ENCODE measurements at regions not wholly inside any gene's neighbourhood (a gene's known extent, or its start where the extent isn't known, plus 50 kb on each side); places are given as distances from the start of the nearest gene placed in this dataset.

GRCh38 chr4:129246910-129247461 lies 151.0 kb downstream of the C4orf33 start:
- WGBS, 2 donors = 62 to 68% methylated on average over 15 of the region's 15 CpGs
- H3K9me3 ChIP-seq = no peaks in the 10 kb centered on the region
- no peak overlapping the region for H3K27ac ChIP-seq
- no peaks in the 10 kb centered on the region for H3K4me1 ChIP-seq
- no peaks in the 10 kb centered on the region for H3K27me3 ChIP-seq
- intact Hi-C loops (cut with DNase I; ENCODE audit: low total_unique reads) = no loop called here
- no peak overlapping the region for H3K4me3 ChIP-seq
- H3K36me3 ChIP-seq (ENCODE audit: low read depth, missing control alignments) = no peaks in the 10 kb centered on the region
- no peak for TF ChIP-seq POLR2A (IDR thresholded peaks at IDR 0.05)
- no peak for TF ChIP-seq CTCF (IDR thresholded peaks at IDR 0.05)
- no peak for DNase-seq

- DNase-seq = no peak
- H3K9me3 ChIP-seq = no peaks in the 10 kb centered on the region
- no peak overlapping the region for H3K27ac ChIP-seq
- 71 to 88% methylated on average over 1 of the region's 1 CpG for WGBS, 2 donors
- H3K4me3 ChIP-seq = no peak overlapping the region
- no peak for TF ChIP-seq POLR2A (IDR thresholded peaks at IDR 0.05)
- TF ChIP-seq CTCF (IDR thresholded peaks at IDR 0.05) = no peak
- H3K4me1 ChIP-seq = no peaks in the 10 kb centered on the region
- H3K36me3 ChIP-seq (ENCODE audit: low read depth, missing control alignments) = no peaks in the 10 kb centered on the region
- H3K27me3 ChIP-seq = no peaks in the 10 kb centered on the region
- intact Hi-C loops (cut with DNase I; ENCODE audit: low total_unique reads) = no loop called here
Measured at GRCh38 chr4:129248621-129249020, 152.7 kb downstream of the C4orf33 start.

- no peak overlapping the region for H3K27ac ChIP-seq
- no peak for TF ChIP-seq CTCF (IDR thresholded peaks at IDR 0.05)
- no peak for TF ChIP-seq POLR2A (IDR thresholded peaks at IDR 0.05)
- H3K4me1 ChIP-seq = no peaks in the 10 kb centered on the region
- no peaks in the 10 kb centered on the region for H3K9me3 ChIP-seq
- H3K4me3 ChIP-seq = no peak overlapping the region
- H3K36me3 ChIP-seq (ENCODE audit: low read depth, missing control alignments) = no peaks in the 10 kb centered on the region
- no peaks in the 10 kb centered on the region for H3K27me3 ChIP-seq
- intact Hi-C loops (cut with DNase I; ENCODE audit: low total_unique reads) = no loop called here
- no peak for DNase-seq
Measured at GRCh38 chr4:129254126-129254525, 158.2 kb downstream of the C4orf33 start.

- no peaks in the 10 kb centered on the region for H3K27me3 ChIP-seq
- intact Hi-C loops (cut with DNase I; ENCODE audit: low total_unique reads) = no loop called here
Measured at GRCh38 chr4:129254526-129254925, 158.6 kb downstream of the C4orf33 start.

More at GRCh38 chr4:129254526-129254925, 158.6 kb downstream of the C4orf33 start:
- TF ChIP-seq CTCF (IDR thresholded peaks at IDR 0.05) (no peak), POLR2A (IDR thresholded peaks at IDR 0.05) (no peak)
- Histone ChIP-seq H3K4me3 (no peak overlapping the region), H3K27ac (no peak overlapping the region), H3K9me3 (no peaks in the 10 kb centered on the region), H3K36me3 (ENCODE audit: low read depth, missing control alignments) (no peaks in the 10 kb centered on the region), H3K4me1 (no peaks in the 10 kb centered on the region)
- no peak for DNase-seq

All from testis (tissue), 2 donors.